Keratinocyte (primary cell): ENCODE measurements at regions not wholly inside any gene's neighbourhood (a gene's known extent, or its start where the extent isn't known, plus 50 kb on each side); places are given as distances from the start of the nearest gene placed in this dataset.

Experiments
- EZH2 ChIP-seq: IDR thresholded peaks from one replicate; pipeline ENCODE4 v1.6.1; 2012; ENCODE audit warnings: inconsistent platforms, mild to moderate bottlenecking, low read length, moderate library complexity
- TF ChIP-seq, protein P1 (sequence below), 3 experiments: IDR thresholded peaks in 1 of 3; conservative IDR thresholded peaks in 1 of 3; optimal IDR thresholded peaks in 1 of 3; 2 replicates in 2 of 3; 3 replicates in 1 of 3; pipeline versions ENCODE3 to v1.5.1; 2011; ENCODE audit warnings: low read length in 3 of 3, mild to moderate bottlenecking in 3 of 3, moderate library complexity in 2 of 3, control low read depth in 1 of 3, inconsistent platforms in 1 of 3; ENCODE audit not compliant: insufficient read depth in 2 of 3; ENCODE audit errors: extremely low read depth in 1 of 3

GRCh38 chr2:173458991-173459780 lies 104.5 kb downstream of the CDCA7 start:
- no peak for TF ChIP-seq EZH2
- TF ChIP-seq, protein P1, sequence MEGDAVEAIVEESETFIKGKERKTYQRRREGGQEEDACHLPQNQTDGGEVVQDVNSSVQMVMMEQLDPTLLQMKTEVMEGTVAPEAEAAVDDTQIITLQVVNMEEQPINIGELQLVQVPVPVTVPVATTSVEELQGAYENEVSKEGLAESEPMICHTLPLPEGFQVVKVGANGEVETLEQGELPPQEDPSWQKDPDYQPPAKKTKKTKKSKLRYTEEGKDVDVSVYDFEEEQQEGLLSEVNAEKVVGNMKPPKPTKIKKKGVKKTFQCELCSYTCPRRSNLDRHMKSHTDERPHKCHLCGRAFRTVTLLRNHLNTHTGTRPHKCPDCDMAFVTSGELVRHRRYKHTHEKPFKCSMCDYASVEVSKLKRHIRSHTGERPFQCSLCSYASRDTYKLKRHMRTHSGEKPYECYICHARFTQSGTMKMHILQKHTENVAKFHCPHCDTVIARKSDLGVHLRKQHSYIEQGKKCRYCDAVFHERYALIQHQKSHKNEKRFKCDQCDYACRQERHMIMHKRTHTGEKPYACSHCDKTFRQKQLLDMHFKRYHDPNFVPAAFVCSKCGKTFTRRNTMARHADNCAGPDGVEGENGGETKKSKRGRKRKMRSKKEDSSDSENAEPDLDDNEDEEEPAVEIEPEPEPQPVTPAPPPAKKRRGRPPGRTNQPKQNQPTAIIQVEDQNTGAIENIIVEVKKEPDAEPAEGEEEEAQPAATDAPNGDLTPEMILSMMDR (optimal IDR thresholded peaks at IDR 0.05 in 1 of 3, IDR thresholded peaks at IDR 0.05 in 1 of 3, conservative IDR thresholded peaks at IDR 0.05 in 1 of 3; ENCODE audit: extremely low read depth in 1 of 3, insufficient read depth in 2 of 3, low read length in 3 of 3) = no peak
